Lower leg skin (tissue), 4 donors: ENCODE measurements at regions not wholly inside any gene's neighbourhood (a gene's known extent, or its start where the extent isn't known, plus 50 kb on each side); places are given as distances from the start of the nearest gene placed in this dataset.
"Not testable (repeated sequence)": the region's sequence is repeated elsewhere in the genome, so short reads cannot be mapped to it uniquely, and the experiment has no call there.

ENCODE experiments used
- DNase-seq, 2 donors: peaks; one replicate each; pipeline ENCODE4 v3.0.0-alpha.2; 2019; ENCODE audit warnings: low spot score in 2 of 2
- H3K4me3 ChIP-seq: fragments of 200-600 bp; sonication (generic); 2 replicates; pipeline ENCODE4 v1.5.1; 2017; ENCODE audit warnings: mild to moderate bottlenecking, low read depth; ENCODE audit not compliant: poor library complexity, severe bottlenecking
- POLR2A ChIP-seq, 2 donors: fragments of 450-650 bp; IDR thresholded peaks; one replicate each; pipeline ENCODE4 v1.6.1; 2016 to 2017; ENCODE audit warnings: antibody characterized with exemption in 2 of 2, mild to moderate bottlenecking in 1 of 2, moderate library complexity in 1 of 2
- WGBS, 2 donors: methylation state at CpG; one replicate each; pipeline ENCODE4 v1.1.5; 2018; 5-methylcytosine and 5-hydroxymethylcytosine counted together
- intact Hi-C: fragments of 100-400 bp; cut with DNase I; formaldehyde crosslinking; loops from one replicate; pipeline ENCODE4 v1.15.0; 2023; ENCODE audit warnings: low total_unique reads
- TF ChIP-seq, protein P1 (sequence below), 3 donors: fragments of 450-650 bp; IDR thresholded peaks; one replicate each; pipeline ENCODE4 v1.5.1; 2016; ENCODE audit warnings: antibody characterized with exemption in 3 of 3, mild to moderate bottlenecking in 3 of 3, moderate library complexity in 2 of 3

DNA sequence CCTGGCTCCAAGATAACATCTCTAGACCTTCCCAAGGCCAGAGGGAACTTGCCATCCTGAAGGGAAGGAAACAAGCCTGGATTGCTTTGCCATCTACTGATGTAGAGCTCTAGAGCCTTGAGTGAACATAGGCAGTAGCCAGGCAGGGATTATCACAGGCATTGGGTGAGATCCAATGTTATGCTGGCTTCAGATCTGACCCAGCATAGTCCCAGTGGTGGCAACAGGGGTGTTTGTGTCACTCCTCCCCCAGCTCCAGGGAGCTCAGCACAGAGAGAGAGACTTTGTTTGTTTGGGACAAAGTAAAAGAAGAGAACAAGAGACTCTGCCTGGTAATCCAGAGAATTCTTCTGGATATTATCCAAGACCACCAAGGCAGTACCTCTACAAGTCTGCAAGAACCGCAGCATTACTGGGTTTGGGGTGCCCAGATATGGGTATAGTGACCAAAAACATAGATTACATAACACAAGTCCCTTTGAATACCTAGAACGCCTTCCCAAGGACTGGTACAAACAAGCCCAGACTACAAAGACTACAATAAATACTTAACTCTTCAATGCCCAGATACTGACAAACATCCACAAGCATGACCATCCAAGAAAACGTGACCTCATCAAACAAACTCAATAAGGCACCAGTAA lies 137.6 kb upstream of the DAPK1 start:
- intact Hi-C loops, result no loop called here
- H3K4me3 ChIP-seq, result no peak overlapping the region
- 41 to 44% methylated on average over 3 of the region's 3 CpGs for WGBS, 2 donors
- no peak for DNase-seq
- TF ChIP-seq, protein P1, sequence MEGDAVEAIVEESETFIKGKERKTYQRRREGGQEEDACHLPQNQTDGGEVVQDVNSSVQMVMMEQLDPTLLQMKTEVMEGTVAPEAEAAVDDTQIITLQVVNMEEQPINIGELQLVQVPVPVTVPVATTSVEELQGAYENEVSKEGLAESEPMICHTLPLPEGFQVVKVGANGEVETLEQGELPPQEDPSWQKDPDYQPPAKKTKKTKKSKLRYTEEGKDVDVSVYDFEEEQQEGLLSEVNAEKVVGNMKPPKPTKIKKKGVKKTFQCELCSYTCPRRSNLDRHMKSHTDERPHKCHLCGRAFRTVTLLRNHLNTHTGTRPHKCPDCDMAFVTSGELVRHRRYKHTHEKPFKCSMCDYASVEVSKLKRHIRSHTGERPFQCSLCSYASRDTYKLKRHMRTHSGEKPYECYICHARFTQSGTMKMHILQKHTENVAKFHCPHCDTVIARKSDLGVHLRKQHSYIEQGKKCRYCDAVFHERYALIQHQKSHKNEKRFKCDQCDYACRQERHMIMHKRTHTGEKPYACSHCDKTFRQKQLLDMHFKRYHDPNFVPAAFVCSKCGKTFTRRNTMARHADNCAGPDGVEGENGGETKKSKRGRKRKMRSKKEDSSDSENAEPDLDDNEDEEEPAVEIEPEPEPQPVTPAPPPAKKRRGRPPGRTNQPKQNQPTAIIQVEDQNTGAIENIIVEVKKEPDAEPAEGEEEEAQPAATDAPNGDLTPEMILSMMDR (IDR thresholded peaks at IDR 0.05), result no peak
- no peak for TF ChIP-seq POLR2A (IDR thresholded peaks at IDR 0.05)

DNA sequence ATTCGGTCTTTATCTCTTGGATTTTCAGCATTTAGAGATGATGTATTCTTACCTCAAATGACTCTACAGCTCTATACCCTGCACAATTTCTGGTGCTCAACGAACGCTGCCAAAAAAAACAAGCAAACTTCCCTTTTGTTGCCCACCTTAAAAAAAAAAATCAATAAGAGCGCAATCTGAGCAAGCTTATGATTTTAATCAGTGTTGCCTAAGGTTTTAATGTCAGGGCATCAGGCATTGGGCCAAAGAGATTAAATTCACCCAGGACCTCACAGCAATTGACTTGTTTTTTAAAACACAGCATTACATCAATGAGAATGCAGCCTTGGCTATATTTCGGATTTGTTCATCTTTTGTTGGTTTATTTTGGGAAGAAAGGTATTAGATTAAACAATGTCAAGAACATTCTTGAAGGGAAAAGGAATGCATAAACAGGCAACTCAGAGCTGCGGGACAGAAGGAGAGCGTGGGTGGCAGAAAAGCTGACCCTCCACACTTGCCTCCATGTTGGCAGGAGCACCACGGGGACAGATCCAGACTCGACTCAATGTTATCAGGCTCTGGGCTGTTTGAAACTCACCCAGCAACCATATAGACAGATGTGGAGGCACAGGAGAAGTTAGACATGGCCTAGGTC lies 127.5 kb upstream of the DAPK1 start:
- intact Hi-C loops, result no loop called here
- H3K4me3 ChIP-seq, result no peak overlapping the region
- DNase-seq, result no peak
- WGBS, 2 donors, result 59 to 72% methylated on average over 9 of the region's 9 CpGs
- TF ChIP-seq, protein P1 (IDR thresholded peaks at IDR 0.05), result no peak
- TF ChIP-seq POLR2A (IDR thresholded peaks at IDR 0.05), result no peak

DNA sequence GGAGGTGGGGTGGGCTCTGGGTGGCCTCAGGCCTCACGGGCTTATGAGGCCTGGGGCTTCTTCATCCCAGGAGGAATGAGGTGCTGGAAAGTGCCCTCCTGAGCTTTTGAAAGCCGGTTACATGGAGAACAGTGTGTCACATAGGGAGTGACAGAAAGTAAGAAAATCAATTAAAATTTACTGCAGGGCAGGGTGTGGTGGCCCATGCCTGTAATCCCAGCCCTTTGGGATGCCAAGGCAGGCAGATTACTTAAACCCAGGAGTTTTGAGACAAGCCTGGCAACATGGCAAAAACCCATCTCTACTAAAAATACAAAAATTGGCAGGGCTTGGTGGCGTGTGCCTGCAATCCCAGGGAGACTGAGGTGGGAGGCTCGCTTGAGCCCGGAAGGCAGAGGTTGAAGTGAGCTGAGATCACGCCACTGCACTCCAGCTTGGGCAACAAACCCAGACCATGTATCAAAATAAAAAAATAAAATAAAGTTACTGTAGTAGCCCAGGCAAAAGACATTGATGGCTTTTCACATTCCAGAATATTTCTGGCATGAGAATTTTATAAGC lies 125.8 kb upstream of the DAPK1 start:
- TF ChIP-seq, protein P1 (IDR thresholded peaks at IDR 0.05), result no peak
- TF ChIP-seq POLR2A (IDR thresholded peaks at IDR 0.05), result no peak
- no peak overlapping the region for H3K4me3 ChIP-seq
- intact Hi-C loops, result no loop called here

DNA sequence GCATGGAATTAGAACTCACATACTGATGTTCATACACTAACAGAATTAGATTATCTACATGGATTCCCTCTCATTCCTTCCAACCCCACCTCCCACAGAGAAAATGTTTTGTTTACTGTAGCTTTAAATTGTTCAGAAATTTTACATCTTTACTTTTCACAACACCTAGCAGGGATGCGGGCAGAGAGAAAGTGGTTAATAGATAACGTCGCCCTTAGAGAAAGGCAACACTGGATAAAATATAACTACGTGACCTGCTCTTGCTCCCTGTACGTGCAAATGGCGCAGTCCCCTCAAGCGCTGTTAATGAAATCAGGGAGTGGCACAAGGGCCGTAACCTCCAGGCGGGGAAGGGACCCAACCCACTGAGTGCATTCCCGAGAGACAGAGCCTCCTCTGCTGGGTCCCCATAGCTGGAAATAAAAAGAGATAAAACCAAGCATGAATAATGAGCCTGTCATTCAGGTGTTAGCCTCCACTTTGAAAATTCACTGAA lies 125.3 kb upstream of the DAPK1 start:
- 59 to 64% methylated on average over 10 of the region's 10 CpGs for WGBS, 2 donors
- H3K4me3 ChIP-seq, result no peak overlapping the region
- TF ChIP-seq POLR2A (IDR thresholded peaks at IDR 0.05), result no peak
- TF ChIP-seq, protein P1 (IDR thresholded peaks at IDR 0.05), result no peak
- intact Hi-C loops, result no loop called here
- DNase-seq, result no peak

More for the DNA sequence above, 125.8 kb upstream of the DAPK1 start:
- DNase-seq, result no peak
- 55 to 60% methylated on average over 6 of the region's 6 CpGs for WGBS, 2 donors

DNA sequence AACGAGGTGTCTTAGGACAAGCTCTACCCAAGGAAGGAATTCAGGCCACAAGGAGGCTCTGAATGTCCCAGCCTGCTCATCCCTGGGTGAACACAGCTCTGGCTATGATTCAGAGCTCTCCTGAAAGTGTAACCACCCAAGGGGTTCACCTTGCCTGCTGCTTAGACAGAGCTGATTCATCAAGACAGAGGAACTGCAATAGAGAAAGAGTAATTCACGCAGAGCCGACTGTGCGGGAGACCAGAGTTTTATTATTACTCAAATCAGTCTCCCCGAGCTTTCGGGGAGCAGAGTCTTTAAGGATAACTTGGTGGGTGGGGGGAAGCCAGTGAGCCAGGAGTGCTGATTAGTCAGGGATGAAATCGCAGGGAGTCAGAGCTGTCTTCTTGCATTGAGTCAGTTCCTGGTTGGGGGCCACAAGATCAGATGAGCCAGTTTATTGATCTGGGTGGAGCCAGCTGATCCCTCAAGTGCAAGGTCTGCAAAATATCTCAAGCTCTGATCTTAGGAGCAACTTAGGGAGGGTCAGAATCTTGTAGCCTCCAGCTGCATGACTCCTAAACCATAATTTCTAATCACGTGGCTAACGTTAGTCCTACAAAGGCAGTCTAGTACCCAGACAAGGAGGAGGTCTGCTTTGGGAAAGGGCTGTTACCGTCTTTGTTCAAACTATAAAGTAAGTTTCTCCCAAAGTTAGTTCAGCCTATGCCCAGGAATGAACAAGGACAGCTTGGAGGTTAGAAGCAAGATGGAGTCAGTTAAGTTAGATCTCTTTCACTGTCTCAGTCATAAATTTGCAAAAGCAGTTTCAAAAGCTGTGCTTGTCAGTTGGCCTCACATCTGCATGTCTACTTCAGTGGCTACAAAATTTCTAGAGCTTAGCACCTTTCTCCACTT lies 123.4 kb upstream of the DAPK1 start:
- H3K4me3 ChIP-seq, intact Hi-C loops, DNase-seq: not testable (repeated sequence)
- WGBS, 2 donors, result 56 to 64% methylated on average over 10 of the region's 10 CpGs
